Hippocampal formation (tissue), 2 donors: ENCODE measurements at regions not wholly inside any gene's neighbourhood (a gene's known extent, or its start where the extent isn't known, plus 50 kb on each side); places are given as distances from the start of the nearest gene placed in this dataset.

Experiments
- DNase-seq, 2 donors: peaks; one replicate each; lab custom pipeline; 2025; lab: John Stamatoyannopoulos, UW

DNA sequence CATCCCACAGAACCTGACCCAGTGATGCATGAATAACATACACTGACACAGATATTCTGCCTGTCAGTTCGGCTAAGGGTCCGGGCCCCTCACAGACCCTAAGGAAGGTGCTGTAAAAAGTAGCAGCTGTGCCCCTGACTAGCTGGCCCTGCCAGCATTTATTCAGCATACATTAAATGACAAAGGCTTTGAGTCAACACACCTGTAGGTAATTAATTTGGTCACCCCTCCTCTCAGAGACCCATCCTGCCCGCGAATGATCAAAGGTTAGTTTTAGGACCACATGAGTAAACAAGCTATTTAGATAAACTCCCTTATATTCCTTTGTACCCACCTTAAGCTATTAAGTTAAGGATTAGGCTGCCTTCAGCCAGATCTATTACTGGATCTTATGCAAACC is 429.0 kb upstream of the NWD2 start:
- DNase-seq = no peak

DNA sequence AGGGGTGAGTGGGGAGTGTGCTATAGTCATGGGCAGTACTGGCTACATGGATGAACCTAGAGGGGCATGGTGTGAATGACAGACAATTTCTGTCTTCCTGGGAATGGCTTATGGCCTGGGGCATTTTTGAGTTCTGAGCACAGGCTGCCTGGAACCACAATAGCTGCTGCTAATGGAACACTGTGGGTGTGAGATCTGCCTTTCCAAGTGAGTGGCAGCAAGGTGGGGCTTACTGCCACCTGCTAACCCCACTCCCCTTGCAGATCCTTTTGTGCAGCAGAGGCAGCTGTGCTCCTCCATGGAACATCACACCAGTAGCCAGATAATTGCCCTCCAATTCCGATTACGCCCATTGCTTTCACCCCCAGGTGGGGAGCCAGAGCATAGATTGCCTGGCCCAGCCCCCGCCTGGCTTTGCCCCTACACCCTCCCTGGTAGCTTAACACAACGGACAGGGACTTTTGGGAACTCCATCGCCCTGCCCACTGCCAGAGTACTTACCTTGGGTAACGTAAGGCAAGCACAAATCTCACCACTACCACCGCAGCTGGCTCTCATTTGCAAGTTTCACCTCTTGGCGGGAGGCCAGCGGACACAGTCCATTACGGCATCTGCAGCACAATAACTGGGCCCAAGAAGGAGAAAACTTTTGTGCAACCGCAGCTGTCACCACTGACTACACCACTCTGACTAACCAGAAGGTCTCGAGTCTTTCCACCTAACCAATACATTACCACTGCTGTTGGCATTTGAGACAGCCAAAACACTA is 421.2 kb upstream of the NWD2 start:
- no peak for DNase-seq

DNA sequence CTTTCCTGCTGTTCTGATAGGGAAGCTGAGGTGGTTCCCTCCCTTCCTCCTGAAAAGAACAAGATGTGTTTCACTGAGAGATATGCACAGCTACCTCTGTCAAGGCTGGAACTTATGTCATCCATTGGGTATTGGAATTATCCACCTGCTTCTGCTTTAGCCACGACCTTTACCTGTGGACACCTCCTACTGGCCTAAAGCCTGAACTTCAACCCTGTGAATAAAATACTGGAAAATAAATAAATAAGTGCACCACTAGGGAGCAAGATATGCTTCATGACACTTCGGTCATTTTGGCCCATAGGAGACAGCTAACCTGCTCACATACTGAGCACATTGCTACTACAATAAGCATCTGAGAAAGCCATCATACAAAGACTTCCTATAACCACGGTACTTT is 419.9 kb upstream of the NWD2 start:
- DNase-seq = no peak

DNA sequence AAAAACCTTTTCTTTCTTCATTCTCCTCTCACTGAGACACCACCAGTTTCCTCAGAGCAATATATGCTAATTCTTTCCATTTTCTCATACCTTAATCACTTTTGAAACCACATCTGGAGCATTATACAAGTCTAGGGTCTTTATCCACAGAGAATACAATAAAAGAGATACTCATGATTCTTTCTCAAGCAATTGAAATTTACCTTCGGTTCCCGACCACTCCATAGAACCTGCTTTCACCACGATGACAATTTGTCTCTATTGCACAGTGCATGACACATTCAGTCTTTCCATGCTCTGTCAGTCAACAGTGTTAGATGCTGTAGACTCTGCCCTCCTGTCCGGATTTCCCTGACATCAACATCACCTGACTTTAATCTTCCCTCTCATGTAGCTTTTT is 409.3 kb upstream of the NWD2 start:
- no peak for DNase-seq

DNA sequence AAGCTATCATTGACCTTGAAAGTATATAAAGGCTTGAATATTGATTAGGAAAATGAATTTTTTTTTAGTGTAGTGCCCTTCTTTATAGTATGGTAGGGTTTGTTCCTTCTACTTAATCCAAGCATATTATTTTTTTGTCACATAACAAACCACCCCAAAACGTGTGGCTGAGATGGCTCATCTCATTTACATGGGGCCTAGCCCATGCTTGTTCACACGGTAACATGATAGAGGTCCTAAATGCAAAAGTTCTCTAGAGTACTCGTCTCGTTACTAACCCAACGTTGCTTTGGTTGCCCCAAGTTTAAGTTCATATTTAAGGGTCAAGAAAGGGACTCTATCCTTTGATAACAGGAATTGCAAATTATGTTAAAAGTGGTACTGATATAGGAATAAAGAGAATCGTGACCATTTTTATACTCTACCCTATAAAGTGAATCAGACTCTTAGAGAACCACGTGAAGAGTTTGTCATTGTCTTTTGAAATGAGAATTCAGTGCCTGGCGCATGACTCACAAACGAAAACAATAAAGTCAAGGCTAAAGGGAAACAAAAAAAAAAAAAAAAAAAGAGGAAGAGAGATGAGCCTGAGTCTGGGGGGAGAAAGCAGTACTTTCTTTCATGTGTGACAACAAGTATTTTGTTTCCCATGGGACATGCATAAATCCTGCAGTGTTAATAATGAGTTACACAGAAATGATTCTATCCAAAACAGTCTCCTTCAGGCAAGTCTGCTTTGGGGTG is 402.8 kb upstream of the NWD2 start:
- no peak for DNase-seq

DNA sequence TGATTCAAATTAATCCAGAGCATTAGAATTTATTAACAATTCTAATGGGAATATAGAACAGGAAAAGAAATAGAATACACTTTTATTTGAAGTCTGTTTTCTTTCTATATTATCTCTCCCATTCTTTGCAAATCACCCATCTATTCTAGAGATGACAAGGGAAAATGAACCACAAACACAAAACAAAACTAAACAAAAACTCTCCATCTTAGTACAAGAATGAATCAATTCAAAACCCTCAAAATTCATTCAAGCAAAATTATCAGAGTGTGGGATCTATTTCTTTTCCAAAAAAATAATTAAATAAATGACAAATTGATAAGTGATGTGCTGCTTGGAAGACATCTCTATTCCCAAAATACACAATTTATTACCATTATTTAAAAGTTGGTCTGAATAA is 400.1 kb upstream of the NWD2 start:
- no peak for DNase-seq

DNA sequence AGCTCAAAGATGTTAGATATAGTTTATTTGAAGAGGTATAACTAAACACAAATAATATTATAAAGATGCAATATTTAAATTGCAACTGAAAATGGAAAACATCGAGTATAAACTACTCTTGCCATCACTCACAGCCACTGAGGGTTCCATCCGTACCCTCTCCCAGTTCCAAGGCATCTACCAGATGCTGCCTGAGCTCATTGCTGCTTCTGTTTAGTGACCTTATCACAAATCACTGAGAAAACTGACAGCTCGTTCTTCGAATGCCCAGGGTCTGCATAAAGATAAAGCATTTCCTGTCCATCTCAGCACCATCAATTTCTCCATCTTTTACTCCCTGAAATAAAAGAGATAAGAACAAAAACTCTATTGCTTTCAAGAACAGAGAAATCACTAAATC is 391.7 kb upstream of the NWD2 start:
- no peak for DNase-seq

DNA sequence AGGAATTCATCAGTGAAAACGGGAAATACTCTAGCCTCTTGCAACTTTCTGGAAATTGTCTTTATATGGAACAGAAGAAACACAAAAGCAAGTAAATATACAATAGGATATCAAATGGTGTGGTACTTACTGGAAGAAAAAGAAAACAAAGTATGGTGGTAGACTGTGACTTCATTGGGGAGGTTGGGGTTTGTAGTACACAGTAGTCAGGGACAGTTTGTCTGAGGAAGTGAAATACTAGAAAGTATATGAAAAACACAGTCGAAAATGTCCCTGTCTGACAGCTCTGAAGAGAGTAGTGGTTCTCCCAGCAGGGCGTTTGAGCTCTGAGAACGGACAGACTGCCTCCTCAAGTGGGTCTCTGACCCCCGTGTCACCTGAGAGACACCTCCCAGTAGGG is 390.0 kb upstream of the NWD2 start:
- no peak for DNase-seq

DNA sequence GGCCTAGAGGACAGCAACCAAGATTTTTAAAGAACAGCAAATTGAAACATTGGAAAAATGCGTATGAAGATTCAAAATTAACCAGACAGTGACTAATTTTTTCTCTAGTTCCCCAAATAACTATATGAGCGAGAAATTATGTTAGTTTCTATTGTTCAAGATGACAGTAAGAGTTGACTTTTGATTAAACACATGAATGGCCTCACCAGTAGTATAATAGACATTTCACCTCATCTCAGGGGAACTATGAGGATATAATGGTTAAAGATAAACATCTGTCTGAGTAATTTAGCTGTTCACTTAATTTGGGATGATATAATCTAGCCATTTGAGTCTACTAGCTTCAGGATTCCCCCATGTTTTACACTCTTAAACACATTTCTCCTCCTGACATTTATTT is 380.9 kb upstream of the NWD2 start:
- DNase-seq = no peak

DNA sequence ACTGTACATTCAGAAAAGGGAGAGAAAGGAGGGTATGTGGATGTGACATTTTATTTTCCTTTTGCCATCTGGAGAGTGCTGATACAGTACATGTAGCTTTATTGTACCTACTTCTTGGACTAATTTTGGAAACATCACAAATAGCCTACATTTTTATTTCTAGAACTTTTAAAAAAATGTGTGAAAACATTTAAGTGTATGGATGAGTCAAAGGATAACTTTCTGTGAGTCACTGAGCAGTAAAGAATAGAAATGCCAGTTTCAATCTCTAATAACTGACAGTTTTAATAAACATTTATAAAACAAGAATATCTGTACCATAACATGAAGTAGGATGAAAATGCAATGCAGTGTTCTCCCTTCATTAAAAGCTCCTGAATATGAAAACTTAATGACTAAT is 374.4 kb upstream of the NWD2 start:
- DNase-seq = no peak

DNA sequence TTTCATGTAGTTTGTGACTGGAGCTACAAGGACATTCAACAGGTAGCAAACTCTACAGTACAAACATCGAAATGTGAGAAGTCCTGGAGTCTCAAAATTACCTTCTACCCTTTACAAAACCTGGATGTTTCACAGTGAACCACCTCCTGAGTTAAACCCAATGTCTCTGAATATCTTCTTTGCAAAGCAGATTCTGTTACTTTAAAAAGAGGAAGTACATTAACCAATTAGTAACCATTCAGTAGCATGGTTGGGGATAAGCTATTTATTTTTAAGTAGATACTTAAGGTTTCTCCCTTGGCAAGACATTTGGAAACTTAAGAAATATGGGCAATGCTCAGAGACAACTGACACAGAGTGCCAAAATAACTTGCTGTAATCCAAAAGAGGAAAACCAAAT is 371.9 kb upstream of the NWD2 start:
- no peak for DNase-seq

DNA sequence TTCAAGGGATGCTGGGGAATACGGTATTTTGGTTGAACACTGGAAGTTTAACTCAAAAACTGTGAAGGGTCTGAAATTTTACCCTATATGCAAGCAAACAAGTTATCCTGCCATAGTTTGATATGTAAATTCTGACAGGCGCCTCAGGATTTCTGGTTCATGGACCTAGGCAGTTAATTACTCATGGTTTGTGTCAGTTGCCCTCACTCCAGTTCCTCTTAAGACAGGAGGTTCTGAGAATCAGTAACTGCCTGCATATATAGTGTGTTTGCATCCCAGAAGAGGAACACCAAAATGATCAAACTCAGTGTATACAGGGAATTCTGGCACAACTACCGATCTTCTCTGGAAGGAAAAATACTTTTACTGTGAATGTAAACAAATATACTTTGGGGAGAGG is 360.4 kb upstream of the NWD2 start:
- no peak for DNase-seq

DNA sequence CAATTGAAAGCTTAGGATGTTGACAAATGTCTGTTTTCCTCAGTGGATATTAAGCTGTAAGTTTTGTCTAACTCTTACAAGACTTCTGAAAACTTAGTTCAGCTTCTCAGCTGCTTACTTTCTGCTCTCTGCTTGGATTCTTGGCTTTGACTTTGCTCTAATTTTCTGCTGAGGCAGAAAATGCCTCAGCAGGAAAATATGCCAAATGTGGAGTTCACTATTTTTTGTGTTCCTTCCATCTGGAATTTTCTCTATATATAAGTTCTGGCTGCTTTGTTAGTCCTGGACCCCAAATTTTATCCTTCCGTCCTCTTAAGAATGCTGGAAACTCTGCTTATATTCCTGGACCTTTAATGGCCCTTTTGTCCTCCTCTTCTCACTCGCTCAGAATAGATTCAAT is 352.6 kb upstream of the NWD2 start:
- DNase-seq = no peak

DNA sequence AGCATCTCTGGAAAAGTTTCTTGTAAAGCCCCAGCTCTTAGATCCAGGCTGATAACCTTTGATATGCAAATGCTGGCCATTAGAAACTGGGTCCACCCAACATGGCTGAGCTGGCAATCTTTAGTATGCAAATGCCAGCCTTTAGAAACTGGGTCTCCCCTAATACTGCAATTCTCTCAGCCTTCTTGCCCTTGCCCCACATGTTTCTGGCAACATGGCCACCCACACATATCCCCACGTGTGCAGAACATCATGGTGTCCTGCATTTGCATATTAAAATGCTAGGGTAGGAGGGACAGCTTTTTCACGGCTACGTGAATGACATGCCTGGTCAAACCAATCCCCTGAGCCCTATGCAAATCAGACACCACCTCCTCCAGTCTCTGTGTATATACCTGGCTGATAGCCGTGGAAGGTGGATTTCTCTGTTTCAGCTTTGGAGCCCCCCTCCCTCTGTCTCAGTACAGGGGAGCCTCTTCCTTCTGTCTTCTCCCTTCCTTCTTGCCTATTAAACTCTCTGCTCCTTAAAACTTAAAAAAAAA is 344.0 kb upstream of the NWD2 start:
- DNase-seq = no peak

DNA sequence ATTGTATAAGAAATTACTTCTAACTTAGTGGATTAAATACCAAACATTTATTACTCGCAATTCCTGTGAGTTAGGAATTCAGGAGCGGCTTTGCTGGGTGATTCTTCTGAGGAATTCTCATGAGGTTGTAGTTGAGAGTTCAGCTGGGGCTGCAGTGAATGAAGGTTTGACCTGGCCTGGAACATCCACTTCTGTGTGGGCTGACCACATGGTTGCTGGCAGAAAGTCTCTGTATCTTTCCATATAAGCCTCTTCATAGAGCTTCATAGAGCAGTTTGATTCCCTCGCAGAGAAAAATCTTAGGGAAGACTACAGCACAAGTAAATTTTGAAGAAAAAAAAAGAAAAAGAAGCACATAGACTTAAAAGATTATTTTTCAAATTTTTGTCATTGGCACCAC is 339.7 kb upstream of the NWD2 start:
- no peak for DNase-seq

DNA sequence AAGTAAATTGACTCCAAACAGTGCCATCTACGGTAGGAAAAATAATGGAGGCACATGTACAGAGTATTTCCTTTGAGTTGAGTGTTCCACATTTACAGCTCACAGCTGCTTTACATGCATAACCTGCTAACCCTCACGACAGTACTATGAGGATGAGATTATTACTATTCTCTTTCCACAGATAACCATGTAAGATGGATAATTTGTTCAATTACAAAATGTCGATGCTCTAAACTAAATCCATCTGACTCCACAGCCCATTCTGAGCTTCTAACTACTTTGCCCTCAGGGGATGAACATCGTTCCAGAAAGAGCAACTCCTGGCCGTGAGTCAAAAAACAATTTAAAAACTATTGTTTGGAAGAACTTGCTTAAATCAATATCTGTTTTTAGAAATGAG is 330.4 kb upstream of the NWD2 start:
- DNase-seq = no peak

DNA sequence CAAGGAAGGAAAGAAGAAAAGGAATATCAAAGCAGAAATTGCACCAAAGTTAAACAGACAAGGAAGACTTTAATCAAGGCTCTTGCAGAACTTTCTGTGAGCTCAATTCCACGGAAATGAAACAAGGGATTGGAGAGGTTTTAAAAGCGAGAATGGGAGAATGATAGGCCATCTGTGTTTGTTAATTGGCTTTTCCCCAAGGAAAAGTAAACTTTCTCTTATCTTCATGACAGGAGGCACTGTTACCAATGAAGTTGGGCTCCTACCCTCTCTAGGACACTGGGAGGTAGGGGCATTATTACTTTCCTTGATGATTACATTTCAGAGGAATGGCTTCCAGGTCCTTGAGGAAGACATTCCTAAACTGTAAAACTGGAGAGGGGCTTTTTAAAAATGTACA is 328.8 kb upstream of the NWD2 start:
- no peak for DNase-seq

DNA sequence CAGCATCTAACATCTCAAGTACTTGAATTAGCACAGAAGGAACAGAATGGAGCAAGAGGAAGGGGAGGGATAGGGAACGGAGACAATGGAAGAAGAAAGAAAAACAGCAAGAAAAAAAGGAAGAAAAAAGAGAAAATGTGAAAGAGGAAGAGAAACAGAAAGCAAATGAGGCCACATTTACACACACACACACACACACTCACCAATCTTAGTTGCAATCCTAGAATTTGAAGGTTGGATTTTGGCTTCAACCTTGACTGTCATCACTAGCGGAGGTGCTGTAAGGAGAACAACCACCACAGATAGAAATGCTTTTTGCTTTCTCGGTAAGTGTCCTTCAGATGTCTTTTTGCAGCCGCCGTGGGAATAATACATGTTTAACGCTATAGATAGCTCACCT is 327.1 kb upstream of the NWD2 start:
- no peak for DNase-seq

DNA sequence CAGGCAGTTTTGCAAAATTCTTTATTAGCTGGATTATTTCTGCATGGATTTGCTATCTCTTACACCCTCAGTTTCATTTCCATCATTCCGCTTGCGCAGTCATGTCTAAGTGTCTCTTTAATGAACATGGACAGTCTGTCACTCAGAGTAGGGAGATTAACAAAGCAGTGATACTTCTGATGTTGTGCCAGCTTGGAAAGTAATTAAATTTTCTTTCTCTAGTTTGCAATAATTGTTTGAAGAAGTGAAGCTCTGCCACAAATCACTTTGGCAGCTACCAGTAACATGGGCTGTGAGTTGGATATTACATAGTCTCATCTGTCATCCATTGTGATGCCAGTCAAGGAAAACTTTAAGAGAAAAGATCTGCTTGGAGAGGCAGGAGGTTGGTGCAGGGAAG is 324.8 kb upstream of the NWD2 start:
- DNase-seq = no peak

DNA sequence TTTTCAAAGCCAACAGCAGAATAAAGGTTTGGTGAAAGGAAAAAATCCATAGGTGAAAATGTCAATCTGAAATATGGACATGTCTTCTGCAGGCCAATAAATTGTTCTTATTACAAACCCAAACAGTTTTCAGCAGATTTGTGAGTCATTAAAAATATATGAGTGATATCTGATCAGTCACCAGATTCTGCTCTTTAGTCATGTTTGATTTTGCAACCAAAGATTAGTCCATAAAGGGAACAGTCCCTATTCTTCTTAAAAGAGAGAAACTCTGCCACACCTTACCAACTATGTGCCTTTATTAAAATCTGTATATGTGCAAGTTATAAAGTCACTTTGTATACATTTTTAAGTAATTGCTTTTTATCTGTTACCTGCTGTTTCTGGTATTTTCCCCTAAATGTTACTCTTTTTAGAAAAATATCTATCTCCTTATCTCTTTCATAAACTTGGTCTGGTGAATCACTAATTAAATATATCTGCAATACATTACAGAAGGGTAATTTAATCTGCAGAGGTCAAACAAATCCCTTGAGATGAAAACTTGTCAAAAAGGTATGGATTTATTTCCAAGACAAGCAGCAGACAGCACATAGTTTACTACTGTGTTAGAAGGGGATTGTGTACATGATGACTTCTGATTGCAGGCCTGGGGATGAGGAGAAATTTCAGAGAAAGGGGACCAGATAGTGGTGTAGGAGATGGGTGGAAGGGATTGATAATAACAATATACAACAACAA is 322.9 kb upstream of the NWD2 start:
- no peak for DNase-seq

DNA sequence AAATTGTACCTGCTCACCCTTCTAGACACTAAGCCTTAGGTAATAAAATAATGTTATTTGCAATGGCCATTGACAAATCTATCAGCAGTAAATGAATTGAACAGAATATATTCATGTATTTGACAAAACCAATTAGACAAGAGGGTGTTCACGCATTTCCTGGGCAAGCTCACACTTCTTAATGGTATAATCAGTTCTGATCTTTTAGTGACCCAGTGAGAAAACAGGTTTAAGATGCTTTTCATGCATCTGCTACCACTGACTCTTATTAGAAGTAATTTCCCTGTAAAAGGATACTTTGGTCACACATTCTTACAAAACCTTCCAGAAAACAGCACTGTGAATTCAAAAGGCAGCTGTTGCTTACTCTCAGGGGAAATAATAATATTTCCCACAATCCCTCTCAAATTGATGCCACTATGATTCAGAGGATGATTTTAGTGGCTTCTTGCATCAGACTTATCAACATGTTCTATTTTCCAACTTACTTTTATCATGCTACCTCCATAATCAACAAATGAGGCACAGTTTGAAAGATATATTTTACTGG is 313.9 kb upstream of the NWD2 start:
- DNase-seq = no peak

DNA sequence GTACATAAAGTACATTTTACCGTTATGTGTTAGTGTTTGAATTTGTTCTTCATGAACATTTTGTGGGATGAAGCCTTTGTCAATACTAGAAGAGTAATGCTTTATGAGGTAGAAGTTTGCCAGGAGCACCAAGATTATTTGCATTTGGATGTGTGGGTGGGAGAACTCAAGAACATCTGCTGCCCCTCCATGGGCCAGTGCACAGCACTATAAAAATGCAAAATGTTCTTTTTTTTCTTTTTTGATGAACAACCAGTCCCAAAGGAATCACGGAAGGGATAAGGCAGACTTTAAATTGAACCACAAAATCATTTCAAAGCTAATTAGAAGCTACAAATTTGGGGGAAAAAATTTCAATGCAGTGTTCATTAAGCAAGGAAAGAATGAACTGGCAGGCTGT is 300.3 kb upstream of the NWD2 start:
- peak in 1 of 2 donors; percentile 7 for DNase-seq

DNA sequence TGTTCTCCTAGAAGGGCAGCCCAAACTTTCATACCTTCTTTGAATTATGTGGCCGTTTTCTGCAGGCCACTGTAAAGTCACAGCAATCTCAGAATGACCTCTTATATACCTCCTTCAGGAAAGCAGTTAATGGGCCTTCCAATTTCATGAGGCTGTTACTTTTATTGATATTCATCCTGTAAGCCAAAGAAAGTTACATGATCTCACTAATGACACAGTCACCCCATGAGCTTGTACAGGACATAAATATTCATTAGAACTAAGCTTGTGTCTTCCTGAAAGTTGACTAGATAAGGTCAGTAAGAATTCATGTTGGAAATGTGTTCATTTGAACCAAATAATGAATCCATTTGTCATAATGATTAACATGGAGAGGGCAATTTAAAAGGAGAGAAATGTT is 283.1 kb upstream of the NWD2 start:
- DNase-seq = no peak
